H1 (cell line): ENCODE measurements at regions not wholly inside any gene's neighbourhood (a gene's known extent, or its start where the extent isn't known, plus 50 kb on each side); places are given as distances from the start of the nearest gene placed in this dataset.

Experiments
- ATF3 ChIP-seq: IDR thresholded peaks from 2 replicates; pipeline ENCODE4 v1.6.1; 2011; ENCODE audit warnings: low read depth, mild to moderate bottlenecking, low read length; ENCODE audit not compliant: insufficient read depth
- CHD2 ChIP-seq: IDR thresholded peaks from 2 replicates; pipeline ENCODE4 v1.6.1; 2012; ENCODE audit warnings: low read length, improper control_type of control experiment
- NANOG ChIP-seq: IDR thresholded peaks from 2 replicates; pipeline ENCODE4 v1.6.1; 2011; ENCODE audit warnings: low read length, low read depth, mild to moderate bottlenecking, inconsistent platforms; ENCODE audit not compliant: insufficient read depth, poor library complexity, severe bottlenecking
- SIN3A ChIP-seq, 2 experiments: IDR thresholded peaks in 1 of 2; conservative IDR thresholded peaks in 1 of 2; 2 replicates each; pipeline ENCODE4 v1.6.1; 2011 to 2012; ENCODE audit warnings: low read length in 2 of 2, improper control_type of control experiment in 1 of 2, low read depth in 1 of 2, mild to moderate bottlenecking in 1 of 2

GRCh38 chrX:145396612-145397011 is 149.3 kb downstream of the SPANXN1 start (continued):
- TF ChIP-seq SIN3A (conservative IDR thresholded peaks at IDR 0.05 in 1 of 2, IDR thresholded peaks at IDR 0.05 in 1 of 2; ENCODE audit: low read depth in 1 of 2, low read length in 2 of 2) (no peak), ATF3 (no peak), NANOG (no peak), CHD2 (no peak)
